Hematopoietic multipotent progenitor cell treated with erythropoietin and hydrocortisone succinate and interleukin-3 and kit ligand, for 6 days (in vitro differentiated cells): ENCODE measurements at regions not wholly inside any gene's neighbourhood (a gene's known extent, or its start where the extent isn't known, plus 50 kb on each side); places are given as distances from the start of the nearest gene placed in this dataset.
"Not testable (repeated sequence)": the region's sequence is repeated elsewhere in the genome, so short reads cannot be mapped to it uniquely, and the experiment has no call there.

ENCODE experiments used
- DNase-seq: peaks from one replicate; pipeline ENCODE4 v3.0.0-alpha.2; 2015

DNA sequence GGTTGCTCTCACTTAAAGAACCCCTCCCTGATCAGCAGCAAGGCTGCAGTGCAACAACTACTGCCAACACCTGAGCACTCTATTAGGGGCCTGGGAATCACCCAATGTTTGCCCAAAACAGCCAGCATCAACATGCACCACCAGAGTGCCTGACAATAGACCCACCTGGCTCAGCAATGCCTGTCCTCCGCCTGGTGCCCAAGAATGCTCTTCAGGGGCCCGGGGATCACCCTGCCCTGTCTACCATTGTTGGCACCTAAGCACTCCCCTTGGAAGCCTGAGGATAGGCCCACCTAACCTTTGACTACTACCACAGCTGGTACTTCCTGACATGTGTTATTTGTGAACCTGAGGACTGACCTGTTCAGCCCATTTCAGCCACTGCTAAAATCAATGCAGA is 1363.1 kb upstream of the PRR20A start:
- DNase-seq: no peak

DNA sequence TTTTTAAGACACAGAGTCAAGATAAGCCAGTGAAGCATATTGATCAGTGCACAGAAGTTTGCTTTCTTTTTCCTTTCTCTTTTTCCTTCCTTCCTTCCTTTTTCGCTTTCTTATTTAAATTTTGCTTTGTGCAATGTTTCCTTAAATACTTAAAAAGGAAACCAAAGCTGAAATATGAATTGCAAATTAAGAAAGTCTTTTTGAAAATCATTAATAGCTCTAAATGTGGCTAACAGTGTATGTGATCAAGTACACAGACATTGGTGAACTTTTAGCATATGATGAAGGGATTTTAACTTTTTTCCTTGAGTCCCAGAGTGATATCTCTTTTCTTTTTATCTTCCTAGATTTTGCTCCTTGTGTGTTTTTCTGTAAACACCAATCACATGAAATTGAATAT is 1356.9 kb upstream of the PRR20A start:
- DNase-seq: no peak

DNA sequence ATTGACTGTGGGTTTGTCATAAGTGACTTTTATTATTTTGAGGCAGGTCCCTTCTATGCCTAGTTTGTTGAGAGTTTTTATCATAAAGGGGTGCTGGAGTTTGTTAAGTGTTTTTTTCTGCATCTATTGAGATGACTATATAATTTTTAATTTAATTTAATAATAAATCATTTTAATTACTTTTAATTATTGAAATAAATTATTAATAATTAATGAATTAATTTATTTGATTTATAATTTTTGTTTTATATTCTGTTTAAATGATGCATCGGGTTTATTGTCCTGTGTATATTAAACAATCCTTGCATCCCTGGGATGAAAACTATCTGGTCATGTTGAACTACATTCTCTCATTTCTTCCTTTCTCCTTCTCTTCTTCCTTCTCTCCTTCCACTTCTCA is 1352.2 kb upstream of the PRR20A start:
- no peak for DNase-seq

DNA sequence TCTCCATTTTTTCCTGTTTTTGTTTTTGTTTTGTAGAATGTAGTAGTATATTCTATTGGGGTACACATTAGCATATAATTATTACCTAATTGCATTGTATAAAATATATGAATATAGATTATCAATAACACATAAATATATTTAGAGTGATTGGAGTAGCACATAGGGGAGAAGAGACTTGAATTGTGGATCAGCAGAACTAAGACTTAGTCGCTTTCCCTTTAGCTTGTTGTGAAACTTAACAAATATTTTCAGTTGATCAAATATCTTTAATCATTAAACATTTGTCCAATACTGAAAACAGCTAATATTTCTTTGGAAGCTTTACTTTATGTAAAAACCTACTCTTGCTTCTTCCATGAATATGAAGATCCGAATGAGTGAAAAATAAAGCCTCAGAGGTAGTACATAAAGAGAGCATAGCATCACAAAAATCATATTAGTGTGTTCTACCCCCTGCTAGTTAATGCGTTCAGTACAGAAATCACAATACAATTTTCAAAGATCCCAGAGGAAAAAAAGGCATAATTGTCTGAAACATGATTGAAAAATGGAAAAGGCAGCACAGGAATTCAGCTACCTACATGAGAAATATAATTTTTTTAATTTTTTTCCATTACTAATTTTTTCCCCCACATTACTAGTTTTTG is 1348.0 kb upstream of the PRR20A start:
- no peak for DNase-seq

DNA sequence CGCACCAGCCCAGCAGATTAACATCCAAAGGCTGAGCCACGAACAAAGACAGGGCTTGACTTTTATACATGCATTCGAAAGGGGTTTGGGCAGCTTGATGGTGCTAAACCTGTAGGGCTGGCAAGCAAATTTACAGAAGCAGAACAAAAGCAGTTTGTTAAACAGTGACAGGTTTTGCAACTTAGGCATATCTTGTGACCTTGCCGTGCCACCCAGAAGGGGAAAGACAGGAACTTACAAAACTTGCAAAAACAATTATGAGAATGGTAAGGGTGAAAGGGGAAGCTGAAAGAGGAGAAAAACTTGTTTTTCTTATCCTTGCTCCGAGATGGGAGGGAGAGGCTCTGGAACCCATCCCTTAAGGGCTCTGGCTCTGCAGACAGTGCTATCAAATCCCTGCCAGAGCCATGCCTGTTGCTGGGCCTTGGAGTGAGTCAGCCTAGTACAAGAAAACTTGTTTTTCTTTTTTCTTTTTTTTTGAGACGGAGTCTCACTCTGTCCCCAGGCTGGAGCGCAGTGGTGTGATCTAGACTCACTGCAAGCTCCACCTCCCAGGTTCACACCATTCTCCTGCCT is 1325.2 kb upstream of the PRR20A start:
- peak; percentile 5 for DNase-seq

DNA sequence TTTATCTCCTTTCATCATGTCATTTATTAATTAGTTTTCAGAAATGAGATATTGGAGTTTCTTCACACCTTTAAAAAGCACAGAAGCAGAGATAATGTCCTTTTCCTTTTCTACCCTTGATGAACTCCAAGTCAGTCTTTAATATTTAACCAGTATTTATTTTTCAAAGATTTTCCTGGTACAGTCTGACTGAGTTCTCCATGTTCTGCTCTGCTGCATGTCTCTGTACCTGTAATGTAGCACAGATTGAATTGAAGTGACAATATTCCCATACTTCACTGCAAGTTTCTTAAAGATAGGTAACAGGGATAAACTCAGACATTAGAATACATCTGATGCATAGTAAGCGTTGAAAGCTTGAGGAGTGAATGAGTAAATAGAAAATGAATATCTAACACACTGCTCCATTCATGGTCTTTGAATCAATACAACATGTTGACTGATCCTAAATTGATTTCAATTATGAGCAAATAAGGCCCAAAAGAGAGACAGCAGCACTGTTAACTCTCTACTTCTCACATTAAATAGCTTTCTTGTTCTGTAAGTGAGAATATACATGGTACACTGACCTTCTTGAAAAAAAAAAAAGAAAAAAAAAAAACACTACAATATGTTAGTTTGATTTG is 1323.6 kb upstream of the PRR20A start:
- DNase-seq: no peak

DNA sequence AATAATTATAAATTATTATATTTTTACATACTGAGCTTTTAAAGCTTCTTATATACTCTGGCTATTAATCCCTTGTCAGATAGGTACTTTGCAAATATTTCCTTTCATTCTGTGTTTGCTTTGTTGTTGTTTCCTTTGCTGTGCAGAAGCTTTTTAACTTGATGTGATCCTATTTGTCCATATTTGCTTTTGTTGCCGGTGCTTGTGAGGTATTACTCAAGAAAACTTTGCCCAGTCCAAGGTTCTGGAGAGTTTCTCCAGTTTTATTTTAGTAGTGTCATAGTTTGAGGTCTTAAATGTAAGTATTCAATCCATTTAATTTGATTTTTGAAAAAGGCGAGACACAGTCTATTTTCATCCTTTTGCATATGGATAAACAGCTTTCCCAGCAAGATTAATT is 1319.9 kb upstream of the PRR20A start:
- no peak for DNase-seq

DNA sequence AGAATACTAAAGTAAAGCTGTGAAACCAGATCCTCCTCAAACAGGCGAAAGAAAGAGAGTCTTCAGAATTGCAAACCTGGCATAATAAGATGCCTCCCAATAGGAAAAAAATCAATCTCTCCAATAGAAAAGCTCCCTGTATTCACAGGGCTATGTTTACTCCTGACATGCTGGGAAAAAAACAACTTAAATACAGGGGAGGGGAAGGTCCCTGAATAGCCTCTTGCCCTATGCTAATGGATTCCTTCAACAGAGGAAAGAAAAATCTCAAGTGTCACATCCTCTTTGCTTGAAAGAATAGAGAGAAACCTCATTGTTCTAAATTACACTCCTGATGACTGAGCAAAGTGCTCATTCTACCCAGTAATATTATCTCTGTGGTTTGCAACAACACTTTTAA is 1271.1 kb upstream of the PRR20A start:
- DNase-seq: no peak

DNA sequence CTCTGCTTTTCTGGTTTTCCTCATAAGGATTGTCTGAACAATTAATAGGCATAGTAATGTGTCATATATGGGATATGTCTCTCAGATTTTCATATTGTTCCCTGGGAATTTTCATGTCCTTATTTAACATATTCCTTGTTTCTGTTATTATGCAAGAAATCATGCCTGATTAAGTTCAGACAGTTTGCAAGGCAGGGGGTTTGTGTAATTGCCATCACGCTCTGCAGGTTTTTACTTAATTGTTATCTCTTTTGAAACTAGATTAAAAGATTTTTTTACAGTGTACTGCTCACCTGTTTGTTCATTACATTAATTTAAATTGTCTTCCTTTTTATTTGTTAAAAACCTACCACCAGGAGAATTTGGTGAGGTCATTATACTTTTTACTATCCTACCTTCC is 1253.2 kb upstream of the PRR20A start:
- no peak for DNase-seq

DNA sequence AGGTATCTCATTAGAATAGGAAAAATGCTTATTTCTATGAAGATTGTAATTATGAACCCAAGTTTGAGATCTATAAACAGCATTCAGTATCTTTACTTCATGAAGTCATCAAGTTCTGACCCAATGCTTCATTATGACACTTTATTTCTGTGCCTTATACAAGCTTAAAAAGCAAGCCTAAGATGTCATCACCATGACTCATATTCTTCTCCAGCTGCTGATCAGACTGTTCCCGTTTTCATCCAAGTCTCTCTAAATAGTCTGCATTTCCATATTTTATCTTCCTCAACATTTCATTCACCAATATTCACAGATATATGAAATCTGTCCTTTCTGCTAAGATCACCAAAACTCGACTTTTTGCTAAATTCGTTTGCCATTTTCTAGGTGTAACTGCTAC is 1247.2 kb upstream of the PRR20A start:
- no peak for DNase-seq

DNA sequence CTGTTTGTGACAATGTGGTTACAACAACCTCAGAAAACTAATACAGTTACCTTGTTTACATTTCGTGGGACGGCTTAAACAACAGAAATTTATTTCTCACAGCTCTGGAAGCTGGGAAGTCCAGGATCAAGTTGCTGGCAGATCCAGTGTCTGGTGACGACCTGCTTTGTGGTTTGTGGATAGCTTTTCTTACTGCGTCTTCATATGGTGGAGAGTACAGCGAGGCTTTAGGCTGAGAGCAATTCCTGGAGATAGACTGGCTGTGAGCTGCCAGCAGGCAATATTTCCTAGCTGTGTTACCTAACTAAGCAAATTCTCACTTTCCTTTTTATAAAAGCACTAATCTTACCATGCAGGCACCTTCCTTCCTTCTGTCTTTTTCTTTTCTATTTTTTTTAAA is 1203.5 kb upstream of the PRR20A start:
- DNase-seq: no peak

DNA sequence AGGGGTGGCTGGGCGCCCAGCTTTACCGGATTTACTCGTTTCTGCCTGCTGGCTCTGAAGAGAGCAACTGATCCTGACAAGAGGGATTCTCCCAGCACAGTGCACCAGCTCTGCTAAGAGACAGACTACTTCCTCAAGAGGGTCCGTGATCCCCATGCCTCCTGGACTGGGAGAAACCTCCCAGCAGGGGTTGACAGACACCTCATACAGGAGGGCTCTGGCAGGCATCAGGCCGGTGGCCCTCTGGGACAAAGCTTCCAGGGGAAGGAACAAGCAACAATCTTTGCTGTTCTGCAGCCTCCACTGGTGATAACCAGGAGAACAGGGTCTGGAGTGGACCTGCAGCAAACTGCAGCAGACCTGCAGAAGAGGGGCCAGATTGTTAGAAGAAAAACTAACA is 1192.5 kb upstream of the PRR20A start:
- DNase-seq: no peak

DNA sequence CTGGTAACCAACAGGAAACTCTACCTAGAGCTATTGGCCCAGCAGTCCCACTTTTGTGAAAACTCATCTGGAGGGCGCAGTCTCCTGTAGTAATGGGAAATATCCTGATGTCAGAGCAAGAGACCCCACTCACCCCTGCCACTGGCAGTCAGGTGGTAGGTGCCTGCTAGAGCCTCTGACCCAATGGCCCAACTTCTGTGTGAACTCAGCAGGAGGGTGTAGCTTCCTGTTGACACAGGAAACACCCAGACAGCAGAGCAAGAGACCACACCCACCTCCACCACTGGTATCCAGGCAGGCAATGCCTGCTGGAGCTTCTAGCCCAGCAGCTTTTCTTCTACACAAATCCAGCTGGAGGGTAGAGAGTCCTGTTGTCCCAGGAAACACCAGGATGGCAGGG is 1176.8 kb upstream of the PRR20A start:
- DNase-seq: no peak

DNA sequence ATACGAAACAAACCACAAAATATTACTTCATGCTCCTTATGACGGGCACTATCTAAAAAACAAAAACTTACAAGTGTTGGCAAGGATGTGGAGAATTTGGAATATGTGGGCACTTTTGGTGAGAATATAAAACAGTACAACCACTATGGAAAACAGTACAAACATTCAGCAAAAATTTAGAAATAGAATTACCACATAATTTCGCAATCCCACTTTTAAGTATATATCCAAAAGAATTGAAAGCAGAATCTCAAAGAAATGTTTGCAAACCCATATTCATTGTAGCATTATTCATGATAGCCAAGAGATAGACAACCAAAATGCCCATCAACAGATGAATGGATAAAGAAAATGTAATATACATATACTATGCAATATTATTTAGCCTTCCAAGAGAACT is 1173.7 kb upstream of the PRR20A start:
- no peak for DNase-seq

DNA sequence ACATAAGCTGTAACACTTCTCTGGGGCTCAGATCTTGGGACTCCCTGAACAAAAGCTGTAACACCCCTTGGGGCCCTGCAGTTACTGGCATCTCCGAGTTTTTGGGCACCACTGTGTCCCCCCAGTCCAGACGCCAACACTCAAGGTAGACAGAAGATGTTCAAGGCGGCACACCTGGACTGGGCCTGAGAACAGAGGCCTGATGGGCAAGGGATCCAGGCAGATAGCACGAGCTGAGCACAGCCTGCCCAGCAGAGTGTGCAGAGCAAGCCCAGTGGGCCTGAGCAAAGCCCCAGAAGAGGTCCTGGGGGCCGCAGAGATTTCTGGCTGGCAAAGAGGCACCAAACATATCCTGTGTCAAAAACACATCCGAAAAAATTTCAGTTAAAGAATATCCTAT is 1163.3 kb upstream of the PRR20A start:
- no peak for DNase-seq

DNA sequence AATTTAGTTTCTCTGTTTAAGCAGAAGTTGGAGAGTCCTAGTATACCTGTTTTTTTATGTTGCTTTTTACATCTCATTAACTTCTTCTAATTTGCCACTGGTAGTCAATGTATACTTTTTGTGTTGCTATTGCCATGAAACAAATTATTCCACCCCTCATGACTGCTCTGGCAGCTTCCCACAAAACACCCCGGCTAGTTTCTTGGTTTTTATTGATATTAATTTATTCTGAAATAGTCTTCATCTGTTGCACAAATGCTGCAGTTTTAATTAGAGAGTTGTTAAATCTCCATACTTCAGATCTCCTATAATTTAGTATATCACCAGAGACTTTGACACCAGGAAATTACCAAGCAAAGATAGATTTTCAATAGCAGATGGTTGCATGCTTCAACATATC is 1159.3 kb upstream of the PRR20A start:
- no peak for DNase-seq

DNA sequence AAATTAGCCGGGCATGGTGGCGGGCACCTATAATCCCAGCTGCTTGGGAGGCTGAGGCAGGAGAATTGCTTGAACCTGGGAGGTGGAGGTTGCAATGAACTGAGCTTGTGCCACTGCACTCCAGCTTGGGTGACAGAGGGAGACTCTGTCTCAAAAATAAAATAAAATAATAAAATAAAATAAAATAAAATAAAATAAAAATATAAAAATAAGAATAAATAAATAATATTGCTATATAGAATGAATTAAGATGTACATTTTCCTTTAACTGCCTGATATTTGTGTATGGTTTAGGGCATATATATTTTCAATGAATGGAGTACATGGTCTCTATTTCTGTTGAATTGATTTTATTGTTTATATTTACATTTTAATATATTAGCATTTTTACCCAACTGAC is 1156.7 kb upstream of the PRR20A start:
- not testable (repeated sequence) for DNase-seq

DNA sequence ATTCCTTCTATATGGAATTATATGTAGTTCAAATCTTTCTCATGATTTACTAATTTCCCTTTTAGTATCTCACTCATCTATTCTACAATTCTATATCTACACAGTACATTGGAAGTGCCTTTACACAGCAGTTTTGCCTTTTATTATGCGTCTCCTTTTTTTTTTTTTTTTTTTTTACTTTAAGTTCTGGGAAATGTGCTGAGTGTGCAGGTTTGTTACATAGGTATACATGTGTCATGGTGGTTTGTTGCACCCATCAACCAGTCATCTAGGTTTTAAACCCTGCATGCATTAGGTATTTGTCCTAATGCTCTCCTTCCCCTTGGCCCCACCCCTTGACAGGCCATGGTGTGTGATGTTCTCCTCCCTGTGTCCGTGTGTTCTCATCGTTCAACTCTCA is 1150.1 kb upstream of the PRR20A start:
- no peak for DNase-seq

DNA sequence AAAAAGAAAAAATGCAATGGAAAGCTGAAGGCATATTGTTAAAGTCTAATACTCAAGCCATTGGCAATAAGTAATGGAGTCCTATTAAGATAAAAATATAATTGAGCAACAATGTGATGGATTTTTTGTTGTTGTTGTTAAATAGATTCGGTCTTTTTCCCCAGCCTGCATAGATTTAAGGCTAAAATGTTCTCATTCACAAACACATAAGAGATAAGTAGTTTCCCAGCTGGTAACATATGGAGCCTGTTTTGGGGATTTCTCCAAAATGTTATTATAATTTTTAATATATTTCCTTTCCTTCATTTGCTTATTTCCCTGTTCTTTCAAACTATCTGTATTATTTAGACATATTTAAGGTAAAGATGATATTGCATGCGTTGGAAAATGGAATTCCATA is 1149.1 kb upstream of the PRR20A start:
- DNase-seq: no peak

DNA sequence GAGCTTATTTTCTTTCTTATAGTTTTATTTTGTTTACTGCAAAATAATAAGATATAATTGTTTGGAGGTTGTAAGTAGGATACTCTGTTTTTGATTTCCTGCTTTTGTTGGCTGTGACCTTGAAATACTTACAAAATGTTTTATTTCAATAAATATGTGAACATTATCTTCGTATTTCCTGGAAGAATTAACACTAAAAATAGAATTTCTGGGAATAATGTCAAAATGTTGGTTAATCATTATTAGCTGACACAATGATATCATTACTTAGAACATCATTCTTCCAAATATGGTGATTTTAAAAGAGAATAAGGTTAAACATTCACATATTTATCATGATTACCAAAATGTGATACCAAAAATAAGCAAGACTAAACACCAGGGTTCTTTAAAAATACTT is 1148.6 kb upstream of the PRR20A start:
- no peak for DNase-seq

DNA sequence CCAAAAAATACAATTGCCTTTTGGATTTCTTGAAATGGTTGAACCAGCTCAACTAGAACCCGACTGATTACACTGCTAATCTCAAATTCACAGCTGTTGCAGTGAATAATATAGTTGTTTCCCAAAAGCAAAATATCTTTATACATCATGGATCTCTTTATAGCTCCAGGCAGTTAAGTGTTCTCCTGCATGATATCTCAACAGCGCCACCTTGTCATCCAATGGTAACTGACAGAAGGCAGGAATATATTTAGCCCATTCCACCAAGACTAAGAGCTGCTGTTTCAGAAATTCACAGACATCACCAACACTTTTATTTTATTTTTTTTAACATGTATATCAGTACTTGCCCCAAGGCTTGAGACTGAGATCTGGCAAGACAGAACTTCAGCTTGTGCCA is 1141.0 kb upstream of the PRR20A start:
- DNase-seq: no peak

DNA sequence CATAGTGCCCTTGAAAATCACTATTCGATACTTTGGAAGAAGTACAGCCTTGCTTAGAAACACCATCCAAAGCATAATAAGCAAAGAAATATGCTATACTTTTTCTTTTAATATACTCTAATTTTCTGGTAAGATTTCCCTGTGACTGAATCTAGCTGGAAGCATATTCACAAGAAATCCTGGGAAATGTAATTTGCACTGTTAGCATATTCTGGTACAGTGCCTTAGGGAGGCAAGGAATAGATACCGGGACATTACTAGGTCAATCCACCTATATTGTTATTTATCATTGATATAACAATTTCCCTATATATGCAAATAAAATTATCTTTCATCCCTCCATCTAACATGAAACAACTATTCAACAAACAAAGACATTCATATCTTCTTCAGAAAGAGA is 1131.3 kb upstream of the PRR20A start:
- no peak for DNase-seq

DNA sequence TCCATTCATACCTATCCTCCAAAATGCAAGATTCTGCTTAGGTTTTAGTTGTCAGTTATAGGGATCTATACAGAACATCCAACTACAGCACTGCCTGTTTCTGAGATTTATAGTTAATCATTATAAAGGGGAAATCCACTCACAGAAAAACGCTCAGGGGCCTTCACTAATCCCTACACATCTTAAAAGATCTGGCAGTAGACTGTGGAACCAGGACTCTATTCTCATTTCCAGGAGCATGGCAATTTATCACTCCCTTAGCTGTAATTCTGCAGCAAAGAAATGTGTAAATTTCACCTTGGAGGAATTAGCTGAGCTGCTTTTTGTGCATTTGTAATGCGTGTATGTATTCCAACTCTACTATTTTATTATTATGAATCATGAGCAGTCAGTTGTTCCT is 1128.1 kb upstream of the PRR20A start:
- DNase-seq: no peak

DNA sequence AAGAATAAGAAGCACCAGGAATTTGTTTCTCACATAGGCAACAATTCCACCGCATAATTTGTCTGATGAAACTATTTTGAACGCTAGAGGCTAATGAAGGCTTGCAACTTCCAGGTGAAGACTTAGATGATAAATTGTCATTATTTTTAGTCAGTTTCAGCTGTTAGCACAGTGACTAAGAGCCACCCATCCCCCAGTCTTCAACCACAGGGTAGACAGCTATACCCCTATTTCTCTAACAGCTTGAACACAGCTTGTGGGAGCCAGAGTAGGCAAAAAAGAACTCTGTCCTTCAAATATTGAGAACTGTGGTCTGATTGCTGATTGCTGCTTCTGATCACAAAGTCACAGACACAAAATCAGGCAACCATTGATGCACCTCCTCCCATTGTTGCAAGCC is 1124.8 kb upstream of the PRR20A start:
- no peak for DNase-seq

DNA sequence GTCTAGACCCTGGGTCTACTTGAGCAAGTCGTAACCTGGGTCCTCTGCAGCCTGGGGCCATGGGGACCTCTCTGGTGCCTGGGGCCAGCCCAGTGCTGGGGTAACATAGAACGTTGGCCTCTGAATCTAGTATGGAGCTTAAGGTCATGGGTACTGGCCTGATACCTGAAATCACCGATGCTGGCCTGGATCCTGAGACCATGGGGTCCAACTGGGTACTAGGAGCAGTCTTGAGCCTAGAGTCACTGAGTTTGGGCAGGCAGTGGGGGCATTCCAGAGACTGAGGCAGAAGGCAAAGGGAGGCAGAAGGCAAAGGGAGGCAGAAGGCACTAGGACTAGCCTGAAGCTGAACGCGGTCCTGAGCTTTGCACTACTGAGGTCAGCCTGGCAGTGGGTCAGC is 1121.1 kb upstream of the PRR20A start:
- DNase-seq: no peak
